Nephron progenitor cell (in vitro differentiated cells): ENCODE measurements at regions not wholly inside any gene's neighbourhood (a gene's known extent, or its start where the extent isn't known, plus 50 kb on each side); places are given as distances from the start of the nearest gene placed in this dataset.
A peak's percentile ranks its signal among the peaks of the same experiment; 100 is the strongest.

Source experiments
- DNase-seq: peaks from one replicate; pipeline ENCODE4 v3.0.0; 2021
- H3K27ac Mint-ChIP-seq: 2 replicates; pipeline ENCODE4 v1.8.0; 2021; ENCODE audit warnings: mild to moderate bottlenecking, moderate library complexity, mixed read lengths
- H3K27me3 Mint-ChIP-seq: 2 replicates; pipeline ENCODE4 v1.8.0; 2021; ENCODE audit warnings: mild to moderate bottlenecking, low read depth, mixed read lengths; ENCODE audit not compliant: poor library complexity
- H3K36me3 Mint-ChIP-seq: 2 replicates; pipeline ENCODE4 v1.8.0; 2021; ENCODE audit warnings: low read depth, mixed read lengths
- H3K4me1 Mint-ChIP-seq: 2 replicates; pipeline ENCODE4 v1.8.0; 2021; ENCODE audit warnings: mixed read lengths
- H3K4me3 Mint-ChIP-seq: 2 replicates; pipeline ENCODE4 v1.8.0; 2021; ENCODE audit warnings: mild to moderate bottlenecking, moderate library complexity, mixed read lengths
- H3K9me3 Mint-ChIP-seq: 2 replicates; pipeline ENCODE4 v1.8.0; 2021; ENCODE audit warnings: mild to moderate bottlenecking, moderate library complexity, mixed read lengths
- TF ChIP-seq, protein P1 (sequence below): fragments of 200-600 bp; sonication (generic); IDR thresholded peaks from 2 replicates; pipeline ENCODE4 v1.5.0; 2021; ENCODE audit warnings: antibody characterized with exemption

GRCh38 chr3:130258532-130258952, 86.9 kb upstream of the COL6A5 start:
- Mint-ChIP-seq H3K4me3 (no peak overlapping the region), H3K9me3 (no peaks in the 10 kb centered on the region), H3K36me3 (no peaks in the 10 kb centered on the region), H3K27me3 (no peaks in the 10 kb centered on the region), H3K27ac (no peak overlapping the region), H3K4me1 (no peaks in the 10 kb centered on the region)
- DNase-seq = no peak
- TF ChIP-seq, protein P1, sequence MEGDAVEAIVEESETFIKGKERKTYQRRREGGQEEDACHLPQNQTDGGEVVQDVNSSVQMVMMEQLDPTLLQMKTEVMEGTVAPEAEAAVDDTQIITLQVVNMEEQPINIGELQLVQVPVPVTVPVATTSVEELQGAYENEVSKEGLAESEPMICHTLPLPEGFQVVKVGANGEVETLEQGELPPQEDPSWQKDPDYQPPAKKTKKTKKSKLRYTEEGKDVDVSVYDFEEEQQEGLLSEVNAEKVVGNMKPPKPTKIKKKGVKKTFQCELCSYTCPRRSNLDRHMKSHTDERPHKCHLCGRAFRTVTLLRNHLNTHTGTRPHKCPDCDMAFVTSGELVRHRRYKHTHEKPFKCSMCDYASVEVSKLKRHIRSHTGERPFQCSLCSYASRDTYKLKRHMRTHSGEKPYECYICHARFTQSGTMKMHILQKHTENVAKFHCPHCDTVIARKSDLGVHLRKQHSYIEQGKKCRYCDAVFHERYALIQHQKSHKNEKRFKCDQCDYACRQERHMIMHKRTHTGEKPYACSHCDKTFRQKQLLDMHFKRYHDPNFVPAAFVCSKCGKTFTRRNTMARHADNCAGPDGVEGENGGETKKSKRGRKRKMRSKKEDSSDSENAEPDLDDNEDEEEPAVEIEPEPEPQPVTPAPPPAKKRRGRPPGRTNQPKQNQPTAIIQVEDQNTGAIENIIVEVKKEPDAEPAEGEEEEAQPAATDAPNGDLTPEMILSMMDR = no peak

GRCh38 chr3:130259166-130259874, 86.2 kb upstream of the COL6A5 start:
- Mint-ChIP-seq H3K4me3 (no peak overlapping the region), H3K9me3 (no peaks in the 10 kb centered on the region), H3K27ac (no peak overlapping the region), H3K27me3 (no peaks in the 10 kb centered on the region), H3K4me1 (no peaks in the 10 kb centered on the region), H3K36me3 (no peaks in the 10 kb centered on the region)
- DNase-seq = no peak
- TF ChIP-seq, protein P1 = no peak

GRCh38 chr3:130260918-130261317, 84.6 kb upstream of the COL6A5 start:
- Mint-ChIP-seq H3K27me3 (peaks cover 4% of the 10 kb centered on the region), H3K27ac (no peak overlapping the region), H3K4me3 (no peak overlapping the region), H3K4me1 (no peaks in the 10 kb centered on the region), H3K36me3 (no peaks in the 10 kb centered on the region), H3K9me3 (no peaks in the 10 kb centered on the region)
- TF ChIP-seq, protein P1 = no peak
- no peak for DNase-seq

DNA sequence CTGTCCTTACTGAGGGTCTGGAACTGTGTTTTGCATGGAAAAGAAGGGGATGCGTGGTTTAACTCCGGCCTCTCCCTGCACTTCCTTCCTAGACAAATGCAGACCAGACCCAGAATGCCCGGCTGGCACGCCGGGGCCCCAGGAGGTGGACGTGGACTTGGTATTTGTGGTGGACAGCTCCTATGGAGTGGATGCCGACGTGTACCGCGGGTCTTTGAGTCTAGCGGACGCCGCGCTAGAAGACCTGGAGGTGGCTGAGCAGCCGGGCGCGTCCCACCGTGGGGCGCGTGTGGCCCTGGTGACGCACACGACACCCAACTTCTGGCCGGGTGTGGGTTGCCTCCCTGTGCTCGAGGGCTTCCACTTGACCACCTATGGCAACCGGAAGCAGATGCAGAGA, 81.8 kb upstream of the COL6A5 start:
- peaks cover 5% of the 10 kb centered on the region for H3K27me3 Mint-ChIP-seq
- H3K4me3 Mint-ChIP-seq = no peak overlapping the region
- H3K9me3 Mint-ChIP-seq = no peaks in the 10 kb centered on the region
- no peaks in the 10 kb centered on the region for H3K36me3 Mint-ChIP-seq
- no peaks in the 10 kb centered on the region for H3K4me1 Mint-ChIP-seq
- no peak overlapping the region for H3K27ac Mint-ChIP-seq
- DNase-seq = no peak
- TF ChIP-seq, protein P1 = no peak

DNA sequence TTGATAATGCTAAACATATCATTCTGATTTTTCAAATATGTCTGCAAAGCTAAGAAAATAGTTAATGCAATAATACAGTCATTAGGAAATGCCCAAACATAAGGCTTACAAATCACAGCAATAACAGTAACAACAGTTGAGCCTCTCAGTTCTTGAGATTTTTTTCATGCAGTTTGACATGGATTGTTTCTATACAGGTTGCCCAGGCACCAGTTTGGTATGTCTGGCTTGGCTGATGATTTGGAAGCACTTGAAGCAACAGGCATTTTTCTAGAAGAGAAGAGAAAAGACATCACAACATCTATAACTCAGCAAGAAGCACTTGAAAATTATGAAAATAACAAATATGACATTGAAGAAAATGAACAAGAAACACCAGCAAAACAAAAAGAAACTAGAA, 78.7 kb upstream of the COL6A5 start:
- TF ChIP-seq, protein P1 = no peak
- Mint-ChIP-seq H3K9me3 (no peaks in the 10 kb centered on the region), H3K4me3 (no peak overlapping the region), H3K4me1 (no peaks in the 10 kb centered on the region), H3K27ac (no peak overlapping the region), H3K27me3 (peaks cover 14% of the 10 kb centered on the region), H3K36me3 (no peaks in the 10 kb centered on the region)
- DNase-seq = no peak

DNA sequence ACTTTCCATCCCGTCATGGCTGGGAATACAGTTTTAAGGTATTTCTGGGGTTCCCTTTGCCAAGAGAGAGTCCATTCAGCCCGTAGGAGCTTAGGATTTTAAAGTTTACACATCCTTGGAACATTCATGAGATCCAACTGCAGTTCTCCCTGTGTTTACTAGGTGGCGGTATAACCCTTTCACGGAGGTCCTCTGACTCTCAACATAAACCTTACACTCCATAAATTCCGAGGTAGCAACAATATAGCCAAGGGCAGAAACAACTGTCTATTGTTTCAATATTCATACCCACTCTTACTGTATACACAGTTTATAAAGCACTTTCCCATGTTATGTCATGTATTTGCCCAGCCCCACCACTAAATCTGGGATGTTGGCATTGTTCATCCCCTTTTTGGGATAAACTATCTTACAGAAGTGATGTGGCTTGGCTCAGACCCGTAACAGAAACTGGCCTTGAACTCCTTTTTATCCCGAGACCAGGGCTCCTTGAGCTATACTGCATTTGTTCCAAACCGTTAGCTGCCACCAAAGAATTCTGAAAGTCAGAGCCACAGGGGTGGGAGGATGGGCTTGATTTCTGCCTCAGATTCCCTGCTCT, 69.2 kb upstream of the COL6A5 start:
- no peaks in the 10 kb centered on the region for H3K36me3 Mint-ChIP-seq
- H3K9me3 Mint-ChIP-seq = no peaks in the 10 kb centered on the region
- DNase-seq = peak; percentile 30
- TF ChIP-seq, protein P1 = peak; percentile 96
- H3K27me3 Mint-ChIP-seq = peaks cover 18% of the 10 kb centered on the region
- no peaks in the 10 kb centered on the region for H3K4me1 Mint-ChIP-seq
- H3K4me3 Mint-ChIP-seq = no peak overlapping the region
- H3K27ac Mint-ChIP-seq = no peak overlapping the region
